HG02642 (cell line): ENCODE measurements at regions not wholly inside any gene's neighbourhood (a gene's known extent, or its start where the extent isn't known, plus 50 kb on each side); places are given as distances from the start of the nearest gene placed in this dataset.

Source experiments
- ATAC-seq: cut with Tn5 transposase; IDR thresholded peaks from one replicate; pipeline ENCODE4 v1.9.1; 2021; ENCODE audit warnings: mild to moderate bottlenecking; ENCODE audit not compliant: unreplicated experiment, poor library complexity

- ATAC-seq, result no peak
Observed at GRCh38 chr6:169837529-169838250, 86.3 kb downstream of the ERMARD start.

DNA sequence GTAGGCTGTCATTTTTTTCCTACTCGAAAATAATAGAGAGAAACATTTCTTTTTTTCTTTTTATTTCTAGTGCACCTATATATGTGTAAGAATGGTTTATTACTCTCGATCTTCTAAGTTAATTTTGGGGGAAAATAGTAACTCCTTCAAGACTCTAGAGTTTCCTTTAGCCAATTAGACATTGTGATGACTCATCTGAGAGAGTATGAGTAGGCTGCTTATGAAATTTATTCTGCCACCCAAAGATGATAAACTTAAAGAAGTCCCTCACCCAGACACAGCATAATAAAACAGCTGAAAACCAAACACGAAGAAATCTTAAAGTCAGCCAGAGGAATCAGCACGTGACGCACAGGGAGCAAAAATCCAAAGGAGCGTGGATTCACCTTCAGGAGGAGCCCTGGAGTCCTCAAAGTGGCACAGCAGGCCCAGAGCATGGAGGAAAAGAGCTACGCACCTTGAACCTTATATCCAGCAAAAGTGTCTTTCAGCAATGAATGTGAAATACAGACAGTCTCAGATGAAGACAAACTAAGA, 81.9 kb downstream of the ERMARD start:
- no peak for ATAC-seq

GRCh38 chr6:169832247-169832948, 81.0 kb downstream of the ERMARD start:
- ATAC-seq, result no peak

- ATAC-seq, result no peak
Observed at GRCh38 chr6:169831450-169832246, 80.2 kb downstream of the ERMARD start.
